C4-2B (cell line): ENCODE measurements at regions not wholly inside any gene's neighbourhood (a gene's known extent, or its start where the extent isn't known, plus 50 kb on each side); places are given as distances from the start of the nearest gene placed in this dataset.

Experiments used
- ZFX ChIP-seq: fragments of 450-650 bp; IDR thresholded peaks from 2 replicates; pipeline ENCODE4 v1.6.1; 2017
- TF ChIP-seq, protein P1 (sequence below): fragments of 450-650 bp; conservative IDR thresholded peaks from 2 replicates; pipeline ENCODE4 v1.5.1; 2017; ENCODE audit warnings: mild to moderate bottlenecking

DNA sequence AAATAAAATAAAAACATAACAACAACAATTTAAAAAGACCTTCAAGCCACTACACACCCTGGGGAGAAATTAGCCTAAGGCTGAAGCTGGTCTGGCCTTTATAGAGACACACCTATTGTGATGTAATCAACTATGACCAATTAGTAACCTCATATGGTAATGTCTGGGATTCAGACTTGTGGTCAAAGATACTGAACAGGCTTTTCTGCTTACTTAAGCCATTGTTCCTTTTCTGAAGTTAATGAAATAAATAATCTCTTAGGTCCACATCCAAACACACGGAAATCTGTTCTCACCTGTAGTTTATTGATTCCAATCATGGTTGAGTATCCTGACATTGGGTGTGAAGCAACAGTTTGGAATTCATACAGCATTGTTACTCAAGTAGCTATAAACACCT is 152.5 kb downstream of the PLS3 start:
- TF ChIP-seq, protein P1, sequence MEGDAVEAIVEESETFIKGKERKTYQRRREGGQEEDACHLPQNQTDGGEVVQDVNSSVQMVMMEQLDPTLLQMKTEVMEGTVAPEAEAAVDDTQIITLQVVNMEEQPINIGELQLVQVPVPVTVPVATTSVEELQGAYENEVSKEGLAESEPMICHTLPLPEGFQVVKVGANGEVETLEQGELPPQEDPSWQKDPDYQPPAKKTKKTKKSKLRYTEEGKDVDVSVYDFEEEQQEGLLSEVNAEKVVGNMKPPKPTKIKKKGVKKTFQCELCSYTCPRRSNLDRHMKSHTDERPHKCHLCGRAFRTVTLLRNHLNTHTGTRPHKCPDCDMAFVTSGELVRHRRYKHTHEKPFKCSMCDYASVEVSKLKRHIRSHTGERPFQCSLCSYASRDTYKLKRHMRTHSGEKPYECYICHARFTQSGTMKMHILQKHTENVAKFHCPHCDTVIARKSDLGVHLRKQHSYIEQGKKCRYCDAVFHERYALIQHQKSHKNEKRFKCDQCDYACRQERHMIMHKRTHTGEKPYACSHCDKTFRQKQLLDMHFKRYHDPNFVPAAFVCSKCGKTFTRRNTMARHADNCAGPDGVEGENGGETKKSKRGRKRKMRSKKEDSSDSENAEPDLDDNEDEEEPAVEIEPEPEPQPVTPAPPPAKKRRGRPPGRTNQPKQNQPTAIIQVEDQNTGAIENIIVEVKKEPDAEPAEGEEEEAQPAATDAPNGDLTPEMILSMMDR: no peak
- no peak for TF ChIP-seq ZFX
